A673 (cell line): ENCODE measurements at regions not wholly inside any gene's neighbourhood (a gene's known extent, or its start where the extent isn't known, plus 50 kb on each side); places are given as distances from the start of the nearest gene placed in this dataset.

Experiments
- CTCF ChIP-seq: fragments of 300-800, 200-600 bp; sonication (generic); conservative IDR thresholded peaks from 2 replicates; pipeline ENCODE4 v1.5.1; 2017; ENCODE audit warnings: low read depth, mild to moderate bottlenecking, antibody characterized with exemption, low read length, moderate library complexity, mixed read lengths
- EZH2 ChIP-seq: fragments of 200-600 bp; sonication (generic); IDR thresholded peaks from 2 replicates; pipeline ENCODE4 v1.6.1; 2017; ENCODE audit warnings: borderline replicate concordance, low read depth, mild to moderate bottlenecking, mixed read lengths, antibody characterized with exemption, low read length; ENCODE audit not compliant: poor library complexity, severe bottlenecking

GRCh38 chr5:2903451-2904395 is 152.2 kb upstream of the IRX2 start:
- TF ChIP-seq EZH2 (no peak), CTCF (no peak)
